ENCODE measurements at regions not wholly inside any gene's neighbourhood (a gene's known extent, or its start where the extent isn't known, plus 50 kb on each side); places are given as distances from the start of the nearest gene placed in this dataset.

DNA sequence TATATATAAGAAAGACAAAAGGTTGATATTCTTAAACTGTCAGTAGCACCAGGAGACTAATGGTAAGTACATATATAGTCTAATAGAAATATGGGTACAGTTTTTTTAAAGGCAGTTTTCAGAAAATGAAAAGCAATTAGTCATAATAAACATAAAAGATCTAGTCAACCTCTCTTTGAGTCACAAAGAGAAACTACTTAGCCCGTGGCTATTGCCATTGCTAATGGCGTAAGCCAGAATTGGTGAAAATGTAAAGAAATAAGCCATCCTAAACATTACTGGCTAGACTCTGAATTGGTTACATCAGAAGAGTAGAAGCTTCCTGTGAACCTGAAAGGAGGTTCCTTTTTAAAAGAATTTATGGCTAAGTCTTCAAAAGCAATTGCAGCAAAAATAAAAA, 668.7 kb upstream of the CPEB2 start:
- no peak overlapping the region for H3K27ac Mint-ChIP-seq (ENCODE audit: unreplicated experiment)
- no peak for DNase-seq (ENCODE audit: low spot score)
- no peak overlapping the region for H3K4me3 Mint-ChIP-seq (ENCODE audit: unreplicated experiment)
- H3K9me3 Mint-ChIP-seq (ENCODE audit: low read depth), result peaks cover 12% of the 10 kb centered on the region
- no peak for TF ChIP-seq CTCF (IDR thresholded peaks at IDR 0.05)
- no peaks in the 10 kb centered on the region for H3K4me1 Mint-ChIP-seq (ENCODE audit: low read depth)
- H3K36me3 Mint-ChIP-seq (ENCODE audit: low read depth), result no peaks in the 10 kb centered on the region
- peaks cover 8% of the 10 kb centered on the region for H3K27me3 Mint-ChIP-seq (ENCODE audit: low read depth)

DNA sequence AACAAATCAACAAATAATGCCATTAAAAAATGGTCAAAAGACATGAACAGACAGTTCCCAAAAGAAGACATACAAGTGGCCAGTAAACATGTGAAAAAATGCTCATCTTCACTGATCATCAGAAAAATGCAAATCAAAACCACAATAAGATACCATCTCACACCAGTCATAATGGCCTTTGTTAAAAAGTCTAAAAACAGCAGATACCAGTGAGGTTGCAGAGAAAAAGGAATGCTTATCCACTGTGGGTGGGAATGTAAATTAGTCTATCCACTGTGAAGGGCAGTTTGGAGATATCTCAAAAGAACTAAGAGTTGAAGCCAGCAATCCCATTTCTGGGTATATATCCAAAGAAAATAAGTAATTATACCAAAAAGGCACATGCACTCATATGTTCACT, 668.1 kb upstream of the CPEB2 start:
- H3K4me3 Mint-ChIP-seq (ENCODE audit: unreplicated experiment), result no peak overlapping the region
- TF ChIP-seq CTCF (IDR thresholded peaks at IDR 0.05), result no peak
- peaks cover 14% of the 10 kb centered on the region for H3K27me3 Mint-ChIP-seq (ENCODE audit: low read depth)
- H3K36me3 Mint-ChIP-seq (ENCODE audit: low read depth), result no peaks in the 10 kb centered on the region
- H3K4me1 Mint-ChIP-seq (ENCODE audit: low read depth), result no peaks in the 10 kb centered on the region
- H3K9me3 Mint-ChIP-seq (ENCODE audit: low read depth), result peaks cover 12% of the 10 kb centered on the region
- no peak for DNase-seq (ENCODE audit: low spot score)
- H3K27ac Mint-ChIP-seq (ENCODE audit: unreplicated experiment), result no peak overlapping the region

- H3K36me3 Mint-ChIP-seq (ENCODE audit: low read depth), result no peaks in the 10 kb centered on the region
- no peak overlapping the region for H3K27ac Mint-ChIP-seq (ENCODE audit: unreplicated experiment)
- TF ChIP-seq CTCF (IDR thresholded peaks at IDR 0.05), result no peak
- peaks cover 18% of the 10 kb centered on the region for H3K27me3 Mint-ChIP-seq (ENCODE audit: low read depth)
- no peak overlapping the region for H3K4me3 Mint-ChIP-seq (ENCODE audit: unreplicated experiment)
- DNase-seq (ENCODE audit: low spot score), result no peak
- no peaks in the 10 kb centered on the region for H3K4me1 Mint-ChIP-seq (ENCODE audit: low read depth)
- peaks cover 12% of the 10 kb centered on the region for H3K9me3 Mint-ChIP-seq (ENCODE audit: low read depth)
Measured at GRCh38 chr4:14335872-14336271, 666.4 kb upstream of the CPEB2 start.

- H3K27me3 Mint-ChIP-seq (ENCODE audit: low read depth), result peaks cover 20% of the 10 kb centered on the region
Measured at GRCh38 chr4:14336656-14337055, 665.6 kb upstream of the CPEB2 start.

DNA sequence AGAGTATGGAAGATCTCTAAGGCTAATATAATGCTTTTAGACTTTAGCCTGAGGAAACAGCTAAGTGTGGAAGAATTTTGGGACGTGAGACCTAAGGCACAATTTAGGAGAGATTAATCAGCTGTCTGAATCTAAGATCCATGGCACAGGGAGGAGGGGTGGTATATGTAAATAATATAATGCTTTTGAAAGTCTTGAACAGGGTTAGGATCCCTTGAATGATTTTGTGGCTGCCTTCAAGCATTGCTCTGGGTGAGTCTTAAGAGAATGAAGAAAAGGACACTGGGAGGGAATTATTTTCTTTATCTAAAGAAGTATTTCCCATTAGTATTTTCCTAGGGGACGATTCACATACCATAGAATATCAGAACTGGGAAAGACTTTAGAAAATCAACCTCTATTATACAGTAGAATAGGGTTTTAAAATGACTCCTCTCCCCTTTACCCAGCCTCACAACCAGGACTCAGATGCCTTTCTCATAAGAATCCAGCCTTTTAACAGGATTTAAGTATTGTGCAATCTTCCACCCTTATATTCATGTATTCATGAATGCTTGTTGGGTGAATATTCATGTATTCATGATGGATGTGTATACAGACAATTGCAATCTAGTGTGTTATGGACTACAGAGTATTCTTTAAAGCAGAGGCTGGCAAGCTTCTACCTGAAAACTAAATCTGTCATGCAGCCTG, 664.2 kb upstream of the CPEB2 start:
- no peak for TF ChIP-seq CTCF (IDR thresholded peaks at IDR 0.05)
- DNase-seq (ENCODE audit: low spot score), result no peak
- H3K4me1 Mint-ChIP-seq (ENCODE audit: low read depth), result no peaks in the 10 kb centered on the region
- H3K36me3 Mint-ChIP-seq (ENCODE audit: low read depth), result no peaks in the 10 kb centered on the region
- no peak overlapping the region for H3K4me3 Mint-ChIP-seq (ENCODE audit: unreplicated experiment)
- peaks cover 21% of the 10 kb centered on the region for H3K27me3 Mint-ChIP-seq (ENCODE audit: low read depth)
- no peak overlapping the region for H3K27ac Mint-ChIP-seq (ENCODE audit: unreplicated experiment)
- peaks cover 7% of the 10 kb centered on the region for H3K9me3 Mint-ChIP-seq (ENCODE audit: low read depth)

More at GRCh38 chr4:14336656-14337055, 665.6 kb upstream of the CPEB2 start:
- no peak for DNase-seq (ENCODE audit: low spot score)
- no peak for TF ChIP-seq CTCF (IDR thresholded peaks at IDR 0.05)
- Mint-ChIP-seq H3K27ac (ENCODE audit: unreplicated experiment) (no peak overlapping the region), H3K9me3 (ENCODE audit: low read depth) (peaks cover 7% of the 10 kb centered on the region), H3K4me1 (ENCODE audit: low read depth) (no peaks in the 10 kb centered on the region), H3K4me3 (ENCODE audit: unreplicated experiment) (no peak overlapping the region), H3K36me3 (ENCODE audit: low read depth) (no peaks in the 10 kb centered on the region)

All from chondrocyte (in vitro differentiated cells).